ENCODE measurements at regions not wholly inside any gene's neighbourhood (a gene's known extent, or its start where the extent isn't known, plus 50 kb on each side); places are given as distances from the start of the nearest gene placed in this dataset.

- no peak overlapping the region for H3K27ac ChIP-seq
- WGBS, 2 donors = 90% methylated on average over 5 of the region's 5 CpGs
- DNase-seq = no peak
- no peaks in the 10 kb centered on the region for H3K9me3 ChIP-seq
- no peaks in the 10 kb centered on the region for H3K36me3 ChIP-seq
- no peak overlapping the region for H3K4me3 ChIP-seq
- no peaks in the 10 kb centered on the region for H3K27me3 ChIP-seq
- intact Hi-C loops (cut with DNase I) = no loop called here
- TF ChIP-seq POLR2AphosphoS5 (IDR thresholded peaks at IDR 0.05) = no peak
- no peak for TF ChIP-seq POLR2A (IDR thresholded peaks at IDR 0.05)
- TF ChIP-seq EP300 (IDR thresholded peaks at IDR 0.05) = no peak
- no peak for TF ChIP-seq CTCF (IDR thresholded peaks at IDR 0.05)
- H3K4me1 ChIP-seq = no peaks in the 10 kb centered on the region
These were observed 54.8 kb downstream of the NOG start for GRCh38 chr17:56648321-56648720.

GRCh38 chr17:56648806-56649205, 55.3 kb downstream of the NOG start:
- Histone ChIP-seq H3K27ac (no peak overlapping the region), H3K4me1 (no peaks in the 10 kb centered on the region), H3K4me3 (no peak overlapping the region), H3K36me3 (no peaks in the 10 kb centered on the region), H3K9me3 (no peaks in the 10 kb centered on the region), H3K27me3 (no peaks in the 10 kb centered on the region)
- DNase-seq = no peak
- WGBS, 2 donors = 38 to 74% methylated on average over 2 of the region's 2 CpGs
- intact Hi-C loops (cut with DNase I) = no loop called here
- TF ChIP-seq POLR2A (IDR thresholded peaks at IDR 0.05) = no peak
- TF ChIP-seq CTCF (IDR thresholded peaks at IDR 0.05) = no peak
- TF ChIP-seq EP300 (IDR thresholded peaks at IDR 0.05) = no peak
- TF ChIP-seq POLR2AphosphoS5 (IDR thresholded peaks at IDR 0.05) = no peak

GRCh38 chr17:56652628-56653027, 59.1 kb downstream of the NOG start:
- Histone ChIP-seq H3K4me3 (no peak overlapping the region), H3K4me1 (no peaks in the 10 kb centered on the region), H3K36me3 (no peaks in the 10 kb centered on the region), H3K27me3 (no peaks in the 10 kb centered on the region), H3K9me3 (peaks cover 0 to 4% (median 1%) of the 10 kb centered on the region in 4 donors), H3K27ac (no peak overlapping the region)
- DNase-seq = no peak
- 33 to 41% methylated on average over 2 of the region's 2 CpGs for WGBS, 2 donors
- intact Hi-C loops (cut with DNase I) = no loop called here
- no peak for TF ChIP-seq CTCF (IDR thresholded peaks at IDR 0.05)
- TF ChIP-seq POLR2AphosphoS5 (IDR thresholded peaks at IDR 0.05) = no peak
- TF ChIP-seq POLR2A (IDR thresholded peaks at IDR 0.05) = no peak
- TF ChIP-seq EP300 (IDR thresholded peaks at IDR 0.05) = no peak

- H3K27me3 ChIP-seq = no peaks in the 10 kb centered on the region
- H3K4me3 ChIP-seq = no peak overlapping the region
- H3K4me1 ChIP-seq = no peaks in the 10 kb centered on the region
- no peak overlapping the region for H3K27ac ChIP-seq
- DNase-seq = no peak
- peaks cover 0 to 4% (median 1%) of the 10 kb centered on the region in 4 donors for H3K9me3 ChIP-seq
- peak in 1 of 4 experiments; percentile 17 for TF ChIP-seq CTCF (IDR thresholded peaks at IDR 0.05)
- TF ChIP-seq EP300 (IDR thresholded peaks at IDR 0.05) = no peak
- no peak for TF ChIP-seq POLR2A (IDR thresholded peaks at IDR 0.05)
- 14 to 37% methylated on average over 3 of the region's 3 CpGs for WGBS, 2 donors
- H3K36me3 ChIP-seq = no peaks in the 10 kb centered on the region
- intact Hi-C loops (cut with DNase I) = no loop called here
These were observed 60.4 kb downstream of the NOG start for GRCh38 chr17:56653877-56654276.

- H3K27me3 ChIP-seq = no peaks in the 10 kb centered on the region
- WGBS, 2 donors = 59 to 76% methylated on average over 5 of the region's 5 CpGs
- H3K4me1 ChIP-seq = no peaks in the 10 kb centered on the region
- H3K4me3 ChIP-seq = no peak overlapping the region
- intact Hi-C loops (cut with DNase I) = no loop called here
- no peak overlapping the region for H3K27ac ChIP-seq
- no peak for DNase-seq
- peaks cover 0 to 4% (median 1%) of the 10 kb centered on the region in 4 donors for H3K9me3 ChIP-seq
- no peaks in the 10 kb centered on the region for H3K36me3 ChIP-seq
- TF ChIP-seq POLR2A (IDR thresholded peaks at IDR 0.05) (no peak), EP300 (IDR thresholded peaks at IDR 0.05) (no peak), POLR2AphosphoS5 (IDR thresholded peaks at IDR 0.05) (no peak), CTCF (IDR thresholded peaks at IDR 0.05) (no peak)
These were observed 63.3 kb downstream of the NOG start for GRCh38 chr17:56656701-56657327.

Data from sigmoid colon (tissue), 6 donors.